Progenitor cell of endocrine pancreas (in vitro differentiated cells): ENCODE measurements at regions not wholly inside any gene's neighbourhood (a gene's known extent, or its start where the extent isn't known, plus 50 kb on each side); places are given as distances from the start of the nearest gene placed in this dataset.

Experiments
- DNase-seq: peaks from one replicate; pipeline ENCODE4 v3.0.0; 2021; ENCODE audit warnings: low spot score; ENCODE audit not compliant: unreplicated experiment
- H3K27ac Mint-ChIP-seq: 2 replicates; pipeline ENCODE4 v1.8.0; 2021; ENCODE audit warnings: mild to moderate bottlenecking, moderate library complexity, mixed read lengths
- H3K27me3 Mint-ChIP-seq: 2 replicates; pipeline ENCODE4 v1.8.0; 2021; ENCODE audit warnings: mixed read lengths
- H3K36me3 Mint-ChIP-seq: 2 replicates; pipeline ENCODE4 v1.8.0; 2022; ENCODE audit warnings: mixed read lengths; ENCODE audit not compliant: insufficient read depth
- H3K4me1 Mint-ChIP-seq: 2 replicates; pipeline ENCODE4 v1.8.0; 2021; ENCODE audit warnings: low read depth, mixed read lengths
- H3K4me3 Mint-ChIP-seq: 2 replicates; pipeline ENCODE4 v1.8.0; 2021; ENCODE audit warnings: low read depth, mild to moderate bottlenecking, moderate library complexity, mixed read lengths
- H3K9me3 Mint-ChIP-seq: 2 replicates; pipeline ENCODE4 v1.8.0; 2021; ENCODE audit warnings: low read depth, mixed read lengths
- CTCF ChIP-seq: fragments of 200-600 bp; sonication (generic); IDR thresholded peaks from one replicate; pipeline ENCODE4 v1.5.0; 2021; ENCODE audit warnings: antibody characterized with exemption, mild to moderate bottlenecking; ENCODE audit not compliant: unreplicated experiment

DNA sequence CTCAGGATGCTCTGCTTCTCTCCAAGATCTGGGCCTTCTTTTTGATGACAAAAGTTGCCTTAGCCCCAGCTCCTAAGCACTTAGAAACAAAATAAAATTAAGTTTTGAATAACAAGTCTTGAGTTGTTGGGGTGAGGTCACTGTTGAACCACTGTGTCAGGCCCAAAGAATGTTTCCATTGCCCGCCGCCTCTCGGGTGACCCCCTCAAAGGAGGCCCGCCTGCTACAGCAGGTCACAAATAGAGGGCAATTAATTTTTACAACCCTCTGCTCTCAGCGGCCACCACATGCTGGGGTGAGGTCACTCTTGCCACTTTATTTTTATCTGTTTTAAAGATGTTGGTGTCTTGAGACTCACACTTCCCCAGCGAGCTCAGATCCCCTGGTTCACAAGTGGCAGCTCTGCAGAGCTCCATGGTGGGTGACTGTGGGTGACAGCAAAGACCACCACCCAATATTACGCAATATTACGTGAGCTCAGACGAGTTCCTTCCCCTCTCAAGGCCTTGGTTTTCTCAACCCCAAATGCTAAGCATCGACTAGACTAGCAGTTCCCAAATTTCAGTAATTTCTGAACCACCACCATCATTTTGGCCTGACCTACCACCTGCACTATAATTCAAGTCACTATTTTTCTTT is 247.7 kb upstream of the PMEPA1 start:
- DNase-seq, result no peak
- H3K27ac Mint-ChIP-seq, result no peak overlapping the region
- H3K36me3 Mint-ChIP-seq, result no peaks in the 10 kb centered on the region

DNA sequence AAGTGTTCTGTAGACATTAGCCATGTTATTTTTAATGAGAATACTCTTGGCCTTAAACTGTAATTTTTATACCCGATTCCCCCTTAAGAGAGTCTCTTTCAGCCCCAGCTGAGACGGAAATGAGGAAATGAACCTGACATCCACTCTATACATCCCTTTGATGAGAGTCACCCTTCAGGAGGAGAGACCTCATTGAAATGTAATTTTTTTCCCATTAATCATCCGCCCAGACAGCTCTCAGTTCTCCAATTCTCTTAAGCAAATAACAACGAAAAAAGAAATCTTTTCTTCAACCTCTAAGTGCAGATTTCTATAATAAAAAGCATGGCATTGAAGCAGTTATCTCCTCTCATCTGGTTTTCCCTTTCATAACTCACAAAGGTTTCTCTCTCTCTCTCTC is 243.8 kb upstream of the PMEPA1 start:
- no peak for TF ChIP-seq CTCF
- Mint-ChIP-seq H3K27ac (no peak overlapping the region), H3K4me1 (no peaks in the 10 kb centered on the region), H3K4me3 (no peak overlapping the region), H3K36me3 (no peaks in the 10 kb centered on the region), H3K27me3 (peaks cover 5% of the 10 kb centered on the region), H3K9me3 (no peaks in the 10 kb centered on the region)
- no peak for DNase-seq

More for the DNA sequence above, 247.7 kb upstream of the PMEPA1 start:
- no peak overlapping the region for H3K4me3 Mint-ChIP-seq
- H3K4me1 Mint-ChIP-seq, result no peaks in the 10 kb centered on the region
- TF ChIP-seq CTCF, result no peak
- H3K9me3 Mint-ChIP-seq, result no peaks in the 10 kb centered on the region
- peaks cover 8% of the 10 kb centered on the region for H3K27me3 Mint-ChIP-seq

- no peaks in the 10 kb centered on the region for H3K4me1 Mint-ChIP-seq
- peaks cover 5% of the 10 kb centered on the region for H3K27me3 Mint-ChIP-seq
- H3K9me3 Mint-ChIP-seq, result no peaks in the 10 kb centered on the region
- H3K36me3 Mint-ChIP-seq, result no peaks in the 10 kb centered on the region
- DNase-seq, result no peak
- no peak for TF ChIP-seq CTCF
- no peak overlapping the region for H3K27ac Mint-ChIP-seq
- no peak overlapping the region for H3K4me3 Mint-ChIP-seq
Measured at GRCh38 chr20:57952136-57952535, 242.3 kb upstream of the PMEPA1 start.

GRCh38 chr20:57951549-57951948 is 241.7 kb upstream of the PMEPA1 start:
- no peaks in the 10 kb centered on the region for H3K36me3 Mint-ChIP-seq
- no peak for DNase-seq
- H3K4me1 Mint-ChIP-seq, result no peaks in the 10 kb centered on the region
- no peak overlapping the region for H3K27ac Mint-ChIP-seq
- peaks cover 2% of the 10 kb centered on the region for H3K27me3 Mint-ChIP-seq
- no peak overlapping the region for H3K4me3 Mint-ChIP-seq
- TF ChIP-seq CTCF, result no peak
- no peaks in the 10 kb centered on the region for H3K9me3 Mint-ChIP-seq

DNA sequence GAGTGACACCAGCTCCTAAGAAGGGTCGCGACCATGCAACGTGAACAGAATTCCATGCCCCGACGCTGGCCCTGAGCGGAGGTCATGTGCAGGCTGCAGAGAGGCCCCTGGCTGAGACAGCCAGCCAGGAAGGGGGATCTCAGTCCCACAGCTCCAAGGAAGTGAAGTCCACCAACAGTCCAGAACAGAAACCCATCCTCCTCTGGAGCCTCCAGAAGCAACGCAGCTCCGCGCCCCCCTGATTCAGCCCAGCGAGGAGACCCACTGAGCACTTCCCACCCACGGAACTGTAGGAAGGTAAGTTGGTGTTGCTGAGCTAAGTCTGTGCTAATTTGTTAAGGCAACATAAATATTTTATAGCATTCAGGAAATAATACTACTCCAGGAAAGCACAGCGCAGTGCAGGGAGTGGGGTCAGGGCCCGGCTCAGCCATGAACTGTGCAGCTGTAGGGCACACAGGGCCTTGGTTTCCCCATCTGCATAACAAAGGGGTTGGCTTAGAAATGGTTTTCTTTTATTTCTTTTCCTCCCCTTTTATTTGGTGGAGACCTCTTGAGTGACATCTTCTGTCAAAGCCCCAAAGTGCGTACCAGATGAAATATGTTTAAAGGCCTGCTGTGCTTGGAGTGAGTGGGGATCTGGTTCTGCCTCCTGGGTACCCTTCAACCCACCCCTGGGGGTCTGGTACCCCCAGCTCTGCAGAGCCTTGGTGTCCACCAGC is 241.1 kb upstream of the PMEPA1 start:
- Mint-ChIP-seq H3K9me3 (no peaks in the 10 kb centered on the region), H3K27me3 (peaks cover 2% of the 10 kb centered on the region), H3K4me1 (no peaks in the 10 kb centered on the region), H3K4me3 (no peak overlapping the region), H3K27ac (no peak overlapping the region), H3K36me3 (no peaks in the 10 kb centered on the region)
- DNase-seq, result no peak
- no peak for TF ChIP-seq CTCF
